HL-60 (cell line): ENCODE measurements at regions not wholly inside any gene's neighbourhood (a gene's known extent, or its start where the extent isn't known, plus 50 kb on each side); places are given as distances from the start of the nearest gene placed in this dataset.

Source experiments
- CTCF ChIP-seq: IDR thresholded peaks from one replicate; pipeline ENCODE4 v1.5.1; 2011; ENCODE audit warnings: low read length, control low read depth, inconsistent platforms; ENCODE audit not compliant: insufficient read depth
- GABPA ChIP-seq: IDR thresholded peaks from 2 replicates; pipeline ENCODE4 v1.6.1; 2012; ENCODE audit warnings: low read depth
- POLR2AphosphoS5 ChIP-seq: IDR thresholded peaks from 2 replicates; pipeline ENCODE4 v1.6.1; 2012; ENCODE audit warnings: low read depth

DNA sequence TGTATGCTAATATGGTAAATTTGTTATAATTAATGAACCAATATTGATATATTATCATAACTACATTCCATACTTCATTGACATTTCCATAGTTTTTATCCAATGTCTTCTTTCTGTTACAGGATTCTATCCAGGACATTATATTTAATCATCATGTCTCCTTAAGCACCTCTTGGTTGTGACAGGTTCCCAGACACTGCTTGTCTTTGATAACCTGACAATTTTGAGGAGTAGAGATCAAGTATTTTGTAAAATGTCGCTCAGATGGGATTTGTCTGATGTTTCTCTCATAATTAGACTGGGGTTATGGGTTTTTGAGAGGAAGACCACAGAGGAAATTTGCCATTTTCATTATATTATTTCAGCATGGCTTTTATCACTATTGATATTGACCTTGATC, 317.4 kb downstream of the PLOD2 start:
- TF ChIP-seq CTCF (no peak), GABPA (no peak), POLR2AphosphoS5 (no peak)
